Keratinocyte (primary cell): ENCODE measurements at regions not wholly inside any gene's neighbourhood (a gene's known extent, or its start where the extent isn't known, plus 50 kb on each side); places are given as distances from the start of the nearest gene placed in this dataset.

Experiments used
- DNase-seq: peaks from one replicate; pipeline ENCODE4 v3.0.0-alpha.2; 2011; ENCODE audit warnings: low read depth, missing footprints, low spot score
- FAIRE-seq: peaks from 2 replicates; lab custom pipeline; 2011; peaks lifted over from hg19 to GRCh38; lab: Jason Lieb, UNC
- H2AFZ ChIP-seq: 2 replicates; pipeline ENCODE4 v1.6.0; 2012; ENCODE audit warnings: low read length, control low read depth, inconsistent platforms; ENCODE audit not compliant: control insufficient read depth
- H3K27ac ChIP-seq: 2 replicates; pipeline ENCODE4 v1.5.1; 2011; ENCODE audit warnings: low read length; ENCODE audit not compliant: control insufficient read depth, insufficient read depth
- H3K27me3 ChIP-seq: 3 replicates; pipeline ENCODE4 v1.6.0; 2011; ENCODE audit warnings: low read length; ENCODE audit not compliant: control insufficient read depth, insufficient read depth; ENCODE audit errors: extremely low read depth
- H3K36me3 ChIP-seq, 2 experiments: 2 replicates in 1 of 2; 3 replicates in 1 of 2; pipeline ENCODE4 v1.5.1; 2011; ENCODE audit warnings: low read length in 2 of 2, mild to moderate bottlenecking in 1 of 2; ENCODE audit not compliant: control insufficient read depth in 2 of 2, insufficient read depth in 2 of 2; ENCODE audit errors: extremely low read depth in 1 of 2
- H3K4me1 ChIP-seq: 3 replicates; pipeline ENCODE4 v1.5.1; 2011; ENCODE audit warnings: low read length; ENCODE audit not compliant: control insufficient read depth, insufficient read depth; ENCODE audit errors: extremely low read depth
- H3K4me2 ChIP-seq: 3 replicates; pipeline ENCODE4 v1.6.0; 2011; ENCODE audit warnings: low read depth, low read length; ENCODE audit not compliant: control insufficient read depth, insufficient read depth; ENCODE audit errors: extremely low read depth
- H3K4me3 ChIP-seq, 3 experiments: fragments of 200-600 bp in 1 of 3; sonication (generic) in 1 of 3; 2 replicates in 2 of 3; 3 replicates in 1 of 3; pipeline ENCODE4 v1.5.1; 2011 to 2016; ENCODE audit warnings: low read length in 3 of 3, mild to moderate bottlenecking in 3 of 3, control low read depth in 2 of 3, inconsistent platforms in 1 of 3, low read depth in 1 of 3, mixed read lengths in 1 of 3, mixed run types in 1 of 3, moderate library complexity in 1 of 3; ENCODE audit not compliant: control insufficient read depth in 2 of 3, insufficient read depth in 2 of 3; ENCODE audit errors: extremely low read depth in 1 of 3
- H3K79me2 ChIP-seq: 2 replicates; pipeline ENCODE4 v1.6.0; 2012; ENCODE audit warnings: low read length; ENCODE audit not compliant: control insufficient read depth, insufficient read depth
- H3K9ac ChIP-seq: 3 replicates; pipeline ENCODE4 v1.6.0; 2011; ENCODE audit warnings: low read length; ENCODE audit not compliant: control insufficient read depth, insufficient read depth; ENCODE audit errors: extremely low read depth
- H3K9me1 ChIP-seq: 3 replicates; pipeline ENCODE4 v1.6.0; 2011; ENCODE audit warnings: low read length; ENCODE audit not compliant: control insufficient read depth, insufficient read depth; ENCODE audit errors: extremely low read depth
- H3K9me3 ChIP-seq: 2 replicates; pipeline ENCODE4 v1.5.1; 2012; ENCODE audit warnings: low read depth, low read length; ENCODE audit not compliant: control insufficient read depth
- H4K20me1 ChIP-seq: 3 replicates; pipeline ENCODE4 v1.6.0; 2011; ENCODE audit warnings: low read length; ENCODE audit not compliant: control insufficient read depth, insufficient read depth; ENCODE audit errors: extremely low read depth
- EZH2 ChIP-seq: IDR thresholded peaks from one replicate; pipeline ENCODE4 v1.6.1; 2012; ENCODE audit warnings: inconsistent platforms, mild to moderate bottlenecking, low read length, moderate library complexity
- dilution Hi-C: fragments of 300-500 bp; cut with MboI; formaldehyde crosslinking; loops from one replicate; pipeline ENCODE4 v1.7.0; 2020; ENCODE audit warnings: low sequenced_read_pairs; ENCODE audit not compliant: extremely low pct_ligation_motif_present
- TF ChIP-seq, protein P1 (sequence below), 3 experiments: IDR thresholded peaks in 1 of 3; conservative IDR thresholded peaks in 1 of 3; optimal IDR thresholded peaks in 1 of 3; 2 replicates in 2 of 3; 3 replicates in 1 of 3; pipeline versions ENCODE3 to v1.5.1; 2011; ENCODE audit warnings: low read length in 3 of 3, mild to moderate bottlenecking in 3 of 3, moderate library complexity in 2 of 3, control low read depth in 1 of 3, inconsistent platforms in 1 of 3; ENCODE audit not compliant: insufficient read depth in 2 of 3; ENCODE audit errors: extremely low read depth in 1 of 3

DNA sequence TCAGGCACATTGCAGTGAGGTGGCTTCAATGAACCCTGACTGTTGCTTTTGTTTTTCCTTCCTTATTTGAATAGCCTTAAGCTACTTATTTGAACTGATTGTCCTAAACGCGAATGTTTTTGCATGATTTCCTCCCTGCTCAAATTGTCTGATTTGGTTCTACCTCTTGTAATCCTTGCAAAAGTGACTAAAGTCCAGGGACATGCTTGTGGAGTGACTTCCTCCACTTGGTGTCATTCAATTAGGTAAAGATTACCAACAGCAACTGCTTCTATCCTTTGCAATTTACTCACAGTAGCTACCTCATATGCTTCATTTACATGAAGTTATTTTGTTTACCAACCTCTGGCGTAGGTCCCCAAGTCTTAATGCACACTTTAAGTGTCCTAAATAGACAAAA lies 295.9 kb upstream of the TMEM229A start:
- Histone ChIP-seq H3K9ac (no peak overlapping the region), H3K79me2 (no peaks in the 10 kb centered on the region), H2AFZ (no peak overlapping the region), H3K36me3 (no peaks in the 10 kb centered on the region), H4K20me1 (no peaks in the 10 kb centered on the region), H3K9me1 (no peaks in the 10 kb centered on the region), H3K4me1 (no peaks in the 10 kb centered on the region), H3K9me3 (no peaks in the 10 kb centered on the region), H3K27me3 (no peaks in the 10 kb centered on the region), H3K4me3 (no peak overlapping the region), H3K4me2 (no peak overlapping the region), H3K27ac (no peak overlapping the region)
- DNase-seq (no peak), FAIRE-seq (no peak)
- dilution Hi-C loops, result no loop called here
- no peak for TF ChIP-seq EZH2
- TF ChIP-seq, protein P1, sequence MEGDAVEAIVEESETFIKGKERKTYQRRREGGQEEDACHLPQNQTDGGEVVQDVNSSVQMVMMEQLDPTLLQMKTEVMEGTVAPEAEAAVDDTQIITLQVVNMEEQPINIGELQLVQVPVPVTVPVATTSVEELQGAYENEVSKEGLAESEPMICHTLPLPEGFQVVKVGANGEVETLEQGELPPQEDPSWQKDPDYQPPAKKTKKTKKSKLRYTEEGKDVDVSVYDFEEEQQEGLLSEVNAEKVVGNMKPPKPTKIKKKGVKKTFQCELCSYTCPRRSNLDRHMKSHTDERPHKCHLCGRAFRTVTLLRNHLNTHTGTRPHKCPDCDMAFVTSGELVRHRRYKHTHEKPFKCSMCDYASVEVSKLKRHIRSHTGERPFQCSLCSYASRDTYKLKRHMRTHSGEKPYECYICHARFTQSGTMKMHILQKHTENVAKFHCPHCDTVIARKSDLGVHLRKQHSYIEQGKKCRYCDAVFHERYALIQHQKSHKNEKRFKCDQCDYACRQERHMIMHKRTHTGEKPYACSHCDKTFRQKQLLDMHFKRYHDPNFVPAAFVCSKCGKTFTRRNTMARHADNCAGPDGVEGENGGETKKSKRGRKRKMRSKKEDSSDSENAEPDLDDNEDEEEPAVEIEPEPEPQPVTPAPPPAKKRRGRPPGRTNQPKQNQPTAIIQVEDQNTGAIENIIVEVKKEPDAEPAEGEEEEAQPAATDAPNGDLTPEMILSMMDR (optimal IDR thresholded peaks at IDR 0.05 in 1 of 3, IDR thresholded peaks at IDR 0.05 in 1 of 3, conservative IDR thresholded peaks at IDR 0.05 in 1 of 3; ENCODE audit: extremely low read depth in 1 of 3, insufficient read depth in 2 of 3, low read length in 3 of 3), result no peak

DNA sequence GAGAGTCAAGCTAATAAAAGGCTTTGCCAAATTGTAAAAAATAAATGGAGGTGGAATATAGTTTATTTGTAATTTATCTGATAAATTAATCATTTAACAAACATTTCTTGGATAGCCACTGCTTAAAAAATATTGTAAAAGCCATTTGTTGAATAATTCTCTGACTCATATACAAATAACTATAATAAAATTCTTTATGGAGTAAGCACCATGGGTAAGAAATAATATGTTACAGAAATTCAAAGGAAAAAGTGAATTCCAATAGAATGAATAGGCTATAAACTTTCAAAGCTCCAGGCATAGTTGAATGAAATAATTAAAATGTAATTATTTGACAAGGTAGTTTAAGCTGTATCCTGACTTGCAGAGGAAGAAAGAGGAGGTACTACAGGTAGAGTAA lies 291.4 kb upstream of the TMEM229A start:
- Histone ChIP-seq H3K4me3 (no peak overlapping the region), H3K79me2 (no peaks in the 10 kb centered on the region), H3K4me1 (no peaks in the 10 kb centered on the region), H3K9me1 (no peaks in the 10 kb centered on the region), H3K27ac (no peak overlapping the region), H3K9me3 (no peaks in the 10 kb centered on the region), H3K36me3 (no peaks in the 10 kb centered on the region), H3K27me3 (no peaks in the 10 kb centered on the region), H2AFZ (no peak overlapping the region), H3K4me2 (no peak overlapping the region), H4K20me1 (no peaks in the 10 kb centered on the region), H3K9ac (no peak overlapping the region)
- no peak for DNase-seq
- FAIRE-seq, result no peak
- dilution Hi-C loops, result no loop called here
- TF ChIP-seq, protein P1 (optimal IDR thresholded peaks at IDR 0.05 in 1 of 3, IDR thresholded peaks at IDR 0.05 in 1 of 3, conservative IDR thresholded peaks at IDR 0.05 in 1 of 3; ENCODE audit: extremely low read depth in 1 of 3, insufficient read depth in 2 of 3, low read length in 3 of 3), result no peak
- TF ChIP-seq EZH2, result no peak
